ENCODE measurements at regions not wholly inside any gene's neighbourhood (a gene's known extent, or its start where the extent isn't known, plus 50 kb on each side); places are given as distances from the start of the nearest gene placed in this dataset.
A peak's percentile ranks its signal among the peaks of the same experiment; 100 is the strongest.

DNA sequence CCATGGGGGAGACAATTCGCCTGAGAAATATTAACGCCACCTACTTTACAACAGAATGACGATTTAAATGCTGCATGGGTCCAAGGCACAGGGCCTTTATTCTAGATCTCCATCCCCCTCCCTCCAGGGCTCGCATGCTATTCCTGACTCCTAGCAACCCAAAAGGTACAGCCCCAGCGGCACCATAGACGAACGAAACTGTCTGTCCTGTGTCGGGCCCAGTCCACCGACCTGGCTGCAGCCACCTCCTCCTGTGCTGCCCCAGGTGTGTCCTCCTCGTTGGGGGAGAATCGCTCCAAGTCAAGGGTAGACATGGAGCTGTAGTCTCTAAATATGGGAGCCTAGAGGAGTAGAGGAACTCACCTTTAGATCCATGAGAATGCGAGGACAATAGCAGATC, 196.5 kb downstream of the TOMM20 start:
- no peaks in the 10 kb centered on the region for H3K36me3 Mint-ChIP-seq
- peak overlapping the region in 1 of 2 donors; percentile 29 for H3K27ac Mint-ChIP-seq
- ATAC-seq (no peak), DNase-seq (ENCODE audit: low spot score in 2 of 2) (no peak)
- H3K9me3 Mint-ChIP-seq, result no peaks in the 10 kb centered on the region

DNA sequence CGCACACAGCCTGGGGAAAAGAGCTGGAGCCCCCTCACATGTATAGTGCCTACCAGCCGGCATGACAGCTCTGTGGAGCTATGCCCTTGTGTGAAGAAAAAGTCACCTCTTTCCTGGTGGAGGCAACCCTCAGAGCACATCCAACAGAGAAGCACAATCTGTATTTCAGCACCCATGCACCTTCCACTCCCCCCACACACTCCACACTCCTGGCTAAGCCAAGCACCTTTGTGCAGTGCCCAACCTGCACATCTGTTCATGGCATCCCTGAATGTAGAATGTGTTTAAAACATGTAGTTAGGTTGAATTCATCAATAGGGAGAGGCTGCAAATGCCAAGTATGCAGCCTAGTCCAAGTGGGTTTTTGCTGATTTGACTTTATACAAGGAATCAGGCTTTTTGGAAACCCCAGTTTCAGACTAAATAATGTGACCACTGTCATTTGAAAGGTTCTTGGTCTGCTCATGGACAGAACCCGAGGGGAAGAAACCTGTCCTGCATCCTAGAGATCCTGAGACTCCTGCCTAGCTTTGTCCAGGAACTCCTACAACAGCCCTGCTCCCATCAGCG, 197.1 kb downstream of the TOMM20 start:
- no peaks in the 10 kb centered on the region for H3K9me3 Mint-ChIP-seq
- H3K36me3 Mint-ChIP-seq, result no peaks in the 10 kb centered on the region
- no peak for DNase-seq (ENCODE audit: low spot score in 2 of 2)
- H3K27ac Mint-ChIP-seq, result peak overlapping the region in 1 of 2 donors; percentile 29
- ATAC-seq, result no peak

GRCh38 chr1:234929369-234929768, 199.3 kb downstream of the TOMM20 start:
- DNase-seq (ENCODE audit: low spot score in 2 of 2), result no peak
- ATAC-seq, result no peak
- no peaks in the 10 kb centered on the region for H3K9me3 Mint-ChIP-seq
- peak overlapping the region in 1 of 2 donors; percentile 60 for H3K27ac Mint-ChIP-seq
- peaks cover 0 to 16% of the 10 kb centered on the region in 2 donors for H3K36me3 Mint-ChIP-seq

- H3K27ac Mint-ChIP-seq, result no peak overlapping the region
- peaks cover 0 to 7% of the 10 kb centered on the region in 2 donors for H3K9me3 Mint-ChIP-seq
- no peak for DNase-seq (ENCODE audit: low spot score in 2 of 2)
- peaks cover 0 to 23% of the 10 kb centered on the region in 2 donors for H3K36me3 Mint-ChIP-seq
- no peak for ATAC-seq
Measured at GRCh38 chr1:234928642-234929041, 200.0 kb downstream of the TOMM20 start.

DNA sequence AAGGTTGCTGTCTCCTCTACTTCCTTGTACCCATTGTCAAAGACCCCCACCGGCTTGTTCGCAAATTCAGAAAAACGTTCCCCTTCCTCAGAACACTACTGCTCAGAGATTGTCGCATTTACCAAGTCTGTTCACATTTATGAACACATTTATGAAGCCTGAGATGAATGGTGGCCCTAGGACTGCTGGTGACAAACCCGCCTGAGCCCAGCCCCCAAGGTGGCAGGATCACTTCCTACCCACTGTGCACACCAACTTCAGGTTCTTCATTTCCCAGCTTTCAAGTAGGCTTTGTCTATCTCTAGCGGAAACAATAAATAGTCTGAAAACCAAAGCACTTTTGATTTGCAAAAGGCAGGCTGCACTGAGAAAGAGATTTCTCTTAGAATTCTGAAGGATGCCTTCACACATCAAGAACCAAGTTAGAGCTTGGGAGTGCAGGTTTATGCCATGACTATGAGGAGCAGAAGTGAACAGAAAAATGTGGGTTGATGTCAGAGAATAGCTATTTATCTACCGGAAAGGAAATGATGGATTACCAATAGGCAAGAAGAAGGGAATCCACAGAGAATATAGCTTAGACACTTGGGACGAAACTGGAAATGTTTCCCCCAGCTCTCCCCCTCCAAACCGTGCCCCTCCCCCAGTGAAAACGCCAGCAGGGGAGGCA, 200.5 kb downstream of the TOMM20 start:
- H3K9me3 Mint-ChIP-seq, result peaks cover 0 to 12% of the 10 kb centered on the region in 2 donors
- ATAC-seq (no peak), DNase-seq (ENCODE audit: low spot score in 2 of 2) (no peak)
- peaks cover 0 to 28% of the 10 kb centered on the region in 2 donors for H3K36me3 Mint-ChIP-seq
- H3K27ac Mint-ChIP-seq, result peak overlapping the region; percentile 77 to 96

DNA sequence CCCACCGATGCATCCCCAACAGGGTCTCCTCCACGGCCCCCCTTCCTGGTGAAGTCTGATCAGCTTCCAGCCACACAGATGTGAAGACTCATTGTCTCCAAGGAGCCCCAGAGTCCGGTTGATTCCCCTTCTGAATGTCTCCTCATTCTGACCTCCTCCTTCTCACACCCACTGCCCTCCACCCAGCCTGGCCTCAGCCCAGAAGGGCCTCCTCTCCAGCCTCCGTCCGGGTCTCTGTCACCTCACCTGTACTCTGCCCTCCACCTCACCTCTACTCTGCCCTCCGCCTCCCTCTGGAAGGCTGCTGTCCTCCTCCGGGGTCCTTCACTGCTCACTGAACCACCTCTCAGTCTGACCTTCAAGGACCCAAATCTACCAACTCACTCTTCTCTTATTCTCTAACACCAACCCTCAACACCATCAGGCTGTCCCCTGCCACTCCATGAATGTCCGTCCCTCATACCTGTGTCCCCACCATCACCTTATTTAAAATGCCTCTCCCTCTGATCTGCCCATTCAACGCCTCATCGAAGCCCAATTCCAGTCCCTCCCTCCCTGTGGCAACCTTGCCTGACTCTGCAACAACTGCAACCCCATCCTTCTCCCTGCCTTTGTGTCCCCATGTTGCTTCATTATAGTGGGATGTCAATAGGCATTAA, 201.2 kb downstream of the TOMM20 start:
- DNase-seq (ENCODE audit: low spot score in 2 of 2) (no peak), ATAC-seq (peak in 1 of 2 donors; percentile 5)
- peaks cover 0 to 30% of the 10 kb centered on the region in 2 donors for H3K36me3 Mint-ChIP-seq
- peak overlapping the region; percentile 77 to 96 for H3K27ac Mint-ChIP-seq
- H3K9me3 Mint-ChIP-seq, result peaks cover 0 to 13% of the 10 kb centered on the region in 2 donors

DNA sequence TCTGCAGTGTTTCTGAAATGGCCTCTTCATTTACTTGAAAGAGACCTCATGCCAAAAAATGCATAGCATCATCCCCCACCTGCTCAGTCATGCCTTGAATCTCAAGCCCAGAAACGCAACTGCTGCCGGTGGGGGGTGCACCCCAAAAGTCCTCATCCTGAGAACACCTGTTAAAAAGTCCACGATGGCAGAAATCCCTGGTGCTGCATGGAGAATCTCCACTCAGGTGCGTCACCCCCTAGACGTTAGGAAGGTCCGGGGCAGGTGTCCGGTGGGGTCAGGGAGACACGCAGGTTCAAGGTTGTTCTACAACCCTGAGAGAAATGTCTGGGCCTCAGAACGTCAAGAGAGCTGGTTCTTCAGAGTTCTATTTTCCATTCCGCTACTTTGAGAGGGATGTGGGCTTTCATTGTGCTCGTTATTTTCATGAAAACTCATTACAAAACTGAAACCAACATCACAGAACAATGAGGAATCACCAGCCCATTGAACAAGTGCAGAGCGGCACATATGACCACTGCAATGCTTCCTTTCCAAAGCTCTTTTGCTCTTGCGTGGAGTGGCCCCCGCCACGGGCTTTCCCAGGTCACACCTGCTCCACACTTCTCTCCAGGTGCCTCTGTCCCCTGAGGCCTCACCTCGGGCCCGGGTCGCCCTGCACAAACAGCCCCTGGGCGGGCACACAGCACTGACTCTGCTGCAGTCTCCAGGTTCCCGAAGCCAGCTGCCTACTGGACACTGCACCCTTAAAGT, 201.9 kb downstream of the TOMM20 start:
- ATAC-seq (peak; percentile 83 to 93), DNase-seq (ENCODE audit: low spot score in 2 of 2) (peak; percentile 48 to 65)
- peaks cover 0 to 36% of the 10 kb centered on the region in 2 donors for H3K36me3 Mint-ChIP-seq
- peaks cover 0 to 13% of the 10 kb centered on the region in 2 donors for H3K9me3 Mint-ChIP-seq
- peak overlapping the region; percentile 77 to 96 for H3K27ac Mint-ChIP-seq

GRCh38 chr1:234926264-234926558, 202.4 kb downstream of the TOMM20 start:
- no peak for ATAC-seq
- no peak for DNase-seq (ENCODE audit: low spot score in 2 of 2)
- peak overlapping the region; percentile 77 to 96 for H3K27ac Mint-ChIP-seq
- H3K9me3 Mint-ChIP-seq, result peaks cover 0 to 13% of the 10 kb centered on the region in 2 donors
- peaks cover 0 to 40% of the 10 kb centered on the region in 2 donors for H3K36me3 Mint-ChIP-seq

- ATAC-seq (peak; percentile 9 to 27), DNase-seq (ENCODE audit: low spot score in 2 of 2) (no peak)
- Mint-ChIP-seq H3K36me3 (peaks cover 0 to 40% of the 10 kb centered on the region in 2 donors), H3K27ac (peak overlapping the region; percentile 77 to 96), H3K9me3 (peaks cover 0 to 13% of the 10 kb centered on the region in 2 donors)
Measured at GRCh38 chr1:234925440-234926263, 203.0 kb downstream of the TOMM20 start.

GRCh38 chr1:234924450-234925355, 203.9 kb downstream of the TOMM20 start:
- Mint-ChIP-seq H3K9me3 (peaks cover 0 to 13% of the 10 kb centered on the region in 2 donors), H3K27ac (peak overlapping the region in 1 of 2 donors; percentile 65), H3K36me3 (peaks cover 0 to 48% of the 10 kb centered on the region in 2 donors)
- DNase-seq (ENCODE audit: low spot score in 2 of 2) (no peak), ATAC-seq (no peak)

DNA sequence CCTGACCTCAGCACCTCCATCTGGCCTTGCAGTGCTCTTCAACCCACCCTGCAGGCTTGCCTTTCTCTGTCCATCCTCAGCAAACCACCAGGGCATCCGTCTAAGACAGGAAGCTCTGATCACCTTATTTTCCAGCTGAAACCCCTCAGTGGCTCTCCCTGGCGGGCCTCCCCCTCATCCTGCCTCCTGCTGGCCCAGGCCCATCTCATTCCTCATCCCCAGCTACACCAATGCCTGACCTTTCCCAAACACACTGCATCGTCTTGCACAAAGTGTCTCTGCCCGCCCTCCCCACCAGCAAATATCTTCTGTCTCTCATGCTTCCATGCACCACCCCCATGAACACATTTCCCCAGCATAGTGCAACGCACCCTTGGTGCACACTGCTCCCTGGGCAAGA, 205.0 kb downstream of the TOMM20 start:
- Mint-ChIP-seq H3K36me3 (peaks cover 0 to 48% of the 10 kb centered on the region in 2 donors), H3K27ac (no peak overlapping the region), H3K9me3 (peaks cover 0 to 13% of the 10 kb centered on the region in 2 donors)
- no peak for DNase-seq (ENCODE audit: low spot score in 2 of 2)
- ATAC-seq, result no peak

GRCh38 chr1:234922987-234923386, 205.7 kb downstream of the TOMM20 start:
- ATAC-seq (no peak), DNase-seq (ENCODE audit: low spot score in 2 of 2) (no peak)
- H3K36me3 Mint-ChIP-seq, result peaks cover 0 to 48% of the 10 kb centered on the region in 2 donors
- peaks cover 0 to 13% of the 10 kb centered on the region in 2 donors for H3K9me3 Mint-ChIP-seq
- H3K27ac Mint-ChIP-seq, result no peak overlapping the region

DNA sequence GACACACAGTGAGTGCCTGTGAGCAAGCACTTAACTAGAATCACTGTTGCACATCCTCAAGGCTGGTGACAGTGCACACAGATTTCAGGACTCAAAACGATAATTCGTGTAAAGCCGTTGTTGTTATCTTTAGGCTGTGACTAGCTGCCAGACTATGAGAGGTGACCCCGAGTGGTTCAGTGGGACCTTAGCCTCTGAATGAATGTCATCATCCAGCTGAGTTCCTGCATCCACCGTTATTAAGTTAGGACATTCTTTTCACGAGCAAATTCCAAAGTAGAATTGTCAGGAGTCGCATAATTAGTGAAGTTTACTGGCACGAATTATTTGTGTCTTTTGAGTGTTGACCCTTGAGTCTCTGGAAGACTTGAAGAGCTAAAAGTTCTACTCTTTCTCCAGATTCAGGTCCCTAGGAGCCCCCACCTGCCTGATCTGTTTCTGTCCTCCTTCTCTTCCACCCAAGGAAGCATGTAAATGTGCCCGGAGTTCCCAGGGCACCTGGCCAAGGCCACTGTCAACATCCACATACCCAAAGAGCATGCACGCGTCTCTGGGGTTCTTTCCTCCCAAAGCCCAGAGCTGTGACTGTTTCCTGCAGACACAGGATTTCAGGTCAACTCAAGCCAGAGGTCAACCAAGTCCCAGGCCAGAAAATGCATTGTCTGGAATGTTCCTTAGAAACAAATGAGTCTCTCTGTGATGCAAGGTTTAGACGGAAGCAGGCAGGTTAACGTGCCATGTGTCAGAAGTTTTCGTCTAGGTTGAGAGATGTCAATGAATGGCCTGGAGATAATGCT, 207.2 kb downstream of the TOMM20 start:
- H3K9me3 Mint-ChIP-seq, result peaks cover 0 to 13% of the 10 kb centered on the region in 2 donors
- peaks cover 0 to 48% of the 10 kb centered on the region in 2 donors for H3K36me3 Mint-ChIP-seq
- no peak overlapping the region for H3K27ac Mint-ChIP-seq
- ATAC-seq, result no peak
- DNase-seq (ENCODE audit: low spot score in 2 of 2), result no peak

DNA sequence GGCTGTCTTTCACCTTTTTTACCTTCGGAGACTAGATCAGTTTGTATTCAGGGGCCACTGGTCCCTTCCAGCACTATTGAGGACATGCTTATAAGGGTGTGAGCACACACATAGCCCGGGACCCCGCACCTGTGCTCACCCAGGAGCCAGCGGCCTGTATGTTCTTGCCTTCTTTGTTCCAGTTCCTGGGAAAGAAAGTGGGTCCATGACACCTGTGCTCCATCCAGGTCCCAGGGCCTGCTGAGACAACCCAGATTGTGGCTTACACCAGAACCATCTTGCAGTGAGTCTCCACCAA, 207.8 kb downstream of the TOMM20 start:
- ATAC-seq (no peak), DNase-seq (ENCODE audit: low spot score in 2 of 2) (no peak)
- Mint-ChIP-seq H3K9me3 (peaks cover 0 to 13% of the 10 kb centered on the region in 2 donors), H3K27ac (no peak overlapping the region), H3K36me3 (peaks cover 0 to 45% of the 10 kb centered on the region in 2 donors)

Measured in activated naive CD4-positive, alpha-beta T cell treated with anti-CD3 and anti-CD28 coated beads, Interleukin-2, amount 50 U/mL, for 72 hours (primary cell).